PC-3 (cell line): ENCODE measurements at regions not wholly inside any gene's neighbourhood (a gene's known extent, or its start where the extent isn't known, plus 50 kb on each side); places are given as distances from the start of the nearest gene placed in this dataset.

ENCODE experiments used
- ATAC-seq: fragments of 200-7000 bp; cut with Tn5 transposase; 2 replicates; pipeline ENCODE4 v1.9.1; 2020; ENCODE audit warnings: mild to moderate bottlenecking, moderate library complexity
- BruUV-seq: library from RNA; stranded (reverse); fragments of 400-500 nt; replicated peaks from 2 replicates; lab custom pipeline; 2021; lab: Mats Ljungman, UMichigan
- CTCF ChIA-PET: fragments of 300-600 bp; sonication (Branson Sonifier 250); formaldehyde crosslinking; loops from one replicate; lab custom pipeline; 2022; ENCODE audit warnings: antibody characterized with exemption; lab: Charles Lee
- POLR2A ChIA-PET: fragments of 300-600 bp; sonication (Branson Sonifier 250); formaldehyde crosslinking; loops from one replicate; lab custom pipeline; 2022; ENCODE audit warnings: antibody characterized with exemption; ENCODE audit not compliant: unreplicated experiment; lab: Charles Lee
- DNase-seq: peaks from one replicate; pipeline ENCODE4 v3.0.0-alpha.2; 2015
- H2AFZ ChIP-seq: fragments of 300-600 bp; sonication (generic); 2 replicates; pipeline ENCODE4 v1.6.0; 2016; ENCODE audit warnings: antibody characterized with exemption, low read length
- H3F3A ChIP-seq: fragments of 300-600 bp; sonication (generic); one replicate; pipeline ENCODE4 v1.6.0; 2017; ENCODE audit warnings: antibody characterized with exemption, low read length, control low read depth, mild to moderate bottlenecking; ENCODE audit not compliant: unreplicated experiment
- H3K27ac ChIP-seq: fragments of 300-600 bp; sonication (generic); 2 replicates; pipeline ENCODE4 v1.5.1; 2016; ENCODE audit warnings: mild to moderate bottlenecking, low read length
- H3K27me3 ChIP-seq: fragments of 300-600 bp; sonication (generic); 2 replicates; pipeline ENCODE4 v1.6.1; 2016; ENCODE audit warnings: low read length, mixed read lengths
- H3K36me3 ChIP-seq: fragments of 300-600 bp; sonication (generic); 2 replicates; pipeline ENCODE4 v1.6.1; 2016; ENCODE audit warnings: low read depth, mixed run types, low read length, mixed read lengths
- H3K4me1 ChIP-seq: fragments of 300-600 bp; sonication (generic); 2 replicates; pipeline ENCODE4 v1.5.1; 2016; ENCODE audit warnings: low read length; ENCODE audit not compliant: insufficient read depth
- H3K4me2 ChIP-seq: fragments of 300-600 bp; sonication (generic); 2 replicates; pipeline ENCODE4 v1.6.0; 2016; ENCODE audit warnings: low read length
- H3K4me3 ChIP-seq: fragments of 300-600 bp; sonication (generic); 2 replicates; pipeline ENCODE4 v1.5.1; 2016; ENCODE audit warnings: mild to moderate bottlenecking, low read length, mixed read lengths
- H3K79me2 ChIP-seq: fragments of 300-600 bp; sonication (generic); 2 replicates; pipeline ENCODE4 v1.6.1; 2017; ENCODE audit warnings: low read length, mixed read lengths
- H3K9ac ChIP-seq: fragments of 300-600 bp; sonication (generic); 2 replicates; pipeline ENCODE4 v1.6.0; 2016; ENCODE audit warnings: mild to moderate bottlenecking, low read length
- H3K9me2 ChIP-seq: fragments of 300-600 bp; sonication (generic); replicated peaks from 2 replicates; pipeline ENCODE4 v1.6.1; 2016; ENCODE audit warnings: mixed run types, low read length, mixed read lengths
- H3K9me3 ChIP-seq: fragments of 300-600 bp; sonication (generic); 2 replicates; pipeline ENCODE4 v1.6.1; 2016; ENCODE audit warnings: low read length, mixed read lengths
- H4K20me1 ChIP-seq: fragments of 300-600 bp; sonication (generic); 2 replicates; pipeline ENCODE4 v1.6.1; 2016; ENCODE audit warnings: low read length, mixed read lengths
- CTCF ChIP-seq: fragments of 300-600 bp; sonication (generic); conservative IDR thresholded peaks from 2 replicates; pipeline ENCODE4 v1.5.1; 2017; ENCODE audit warnings: antibody characterized with exemption, low read depth, mild to moderate bottlenecking, low read length
- EZH2 ChIP-seq: fragments of 300-600 bp; sonication (generic); IDR thresholded peaks from one replicate; pipeline ENCODE4 v1.6.1; 2017; ENCODE audit warnings: antibody characterized with exemption, mild to moderate bottlenecking, low read length; ENCODE audit not compliant: unreplicated experiment
- EZH2phosphoT487 ChIP-seq: fragments of 300-600 bp; sonication (generic); IDR thresholded peaks from 2 replicates; pipeline ENCODE4 v1.6.1; 2018; ENCODE audit warnings: mild to moderate bottlenecking, antibody characterized with exemption, low read length, borderline replicate concordance
- intact Hi-C: fragments of 100-400 bp; cut with micrococcal nuclease; formaldehyde crosslinking; loops from 2 replicates; pipeline ENCODE4 v1.9.0; 2023

- intact Hi-C loops, result no loop called here
- Histone ChIP-seq H3K27me3 (no peaks in the 10 kb centered on the region), H3K79me2 (no peaks in the 10 kb centered on the region), H4K20me1 (no peaks in the 10 kb centered on the region), H2AFZ (no peak overlapping the region), H3K36me3 (no peaks in the 10 kb centered on the region), H3K9me3 (no peaks in the 10 kb centered on the region), H3K4me1 (no peaks in the 10 kb centered on the region), H3K4me2 (no peak overlapping the region), H3K9me2 (peaks cover 6% of the 10 kb centered on the region; the same call in 1 of the 2 replicates), H3K9ac (no peak overlapping the region), H3K4me3 (no peak overlapping the region), H3F3A (no peaks in the 10 kb centered on the region), H3K27ac (no peak overlapping the region)
- POLR2A ChIA-PET, result no interaction called here
- DNase-seq, result no peak
- no peak for ATAC-seq
- CTCF ChIA-PET, result no interaction called here
- no TSS peak for BruUV-seq
- TF ChIP-seq EZH2, result no peak
- TF ChIP-seq CTCF, result no peak
Observed at GRCh38 chr2:196448407-196449079, 191.0 kb upstream of the CCDC150 start.

- POLR2A ChIA-PET, result no interaction called here
- no peaks in the 10 kb centered on the region for H3K4me1 ChIP-seq
- intact Hi-C loops, result no loop called here
- H2AFZ ChIP-seq, result no peak overlapping the region
- CTCF ChIA-PET, result no interaction called here
- no peak overlapping the region for H3K27ac ChIP-seq
- H3K79me2 ChIP-seq, result no peaks in the 10 kb centered on the region
- H3K27me3 ChIP-seq, result no peaks in the 10 kb centered on the region
- no peak overlapping the region for H3K4me2 ChIP-seq
- ATAC-seq, result no peak
- peaks cover 6% of the 10 kb centered on the region; the same call in 1 of the 2 replicates for H3K9me2 ChIP-seq
- H3K4me3 ChIP-seq, result no peak overlapping the region
- no peak for DNase-seq
- no peaks in the 10 kb centered on the region for H3F3A ChIP-seq
- no peak overlapping the region for H3K9ac ChIP-seq
- TF ChIP-seq EZH2, result no peak
- TF ChIP-seq CTCF, result no peak
- no peak for TF ChIP-seq EZH2phosphoT487
- no TSS peak for BruUV-seq
- no peaks in the 10 kb centered on the region for H3K9me3 ChIP-seq
- H4K20me1 ChIP-seq, result no peaks in the 10 kb centered on the region
- no peaks in the 10 kb centered on the region for H3K36me3 ChIP-seq
Observed at GRCh38 chr2:196449083-196449482, 190.4 kb upstream of the CCDC150 start.

GRCh38 chr2:196452758-196453157 lies 186.8 kb upstream of the CCDC150 start:
- intact Hi-C loops, result loop anchor here (1.0 to 2.0 kb wide), 3 partner anchors 116 to 374 kb away; no protein-coding TSS in a partner anchor
- no peak overlapping the region for H3K4me2 ChIP-seq
- DNase-seq (no peak), ATAC-seq (no peak)
- POLR2A ChIA-PET, result no interaction called here
- H3K9ac ChIP-seq, result no peak overlapping the region
- CTCF ChIA-PET, result interaction anchor here (0.8 to 1.2 kb wide), 3 partner anchors 20 to 159 kb away, joined by 4 to 9 read pairs (median 6); no protein-coding TSS in a partner anchor
- no peak overlapping the region for H3K4me3 ChIP-seq
- TF ChIP-seq CTCF (no peak), EZH2 (no peak), EZH2phosphoT487 (no peak)
- H3K27ac ChIP-seq, result no peak overlapping the region
- BruUV-seq, result no TSS peak
- no peaks in the 10 kb centered on the region for H3K4me1 ChIP-seq
- H3K9me3 ChIP-seq, result no peaks in the 10 kb centered on the region
- H3K27me3 ChIP-seq, result peaks cover 11% of the 10 kb centered on the region
- no peaks in the 10 kb centered on the region for H3F3A ChIP-seq
- no peak overlapping the region for H2AFZ ChIP-seq
- no peaks in the 10 kb centered on the region for H4K20me1 ChIP-seq
- no peaks in the 10 kb centered on the region for H3K79me2 ChIP-seq
- H3K36me3 ChIP-seq, result no peaks in the 10 kb centered on the region
- H3K9me2 ChIP-seq, result no peaks in the 10 kb centered on the region
